GM18517 (cell line): ENCODE measurements at regions not wholly inside any gene's neighbourhood (a gene's known extent, or its start where the extent isn't known, plus 50 kb on each side); places are given as distances from the start of the nearest gene placed in this dataset.
"Not testable (repeated sequence)": the region's sequence is repeated elsewhere in the genome, so short reads cannot be mapped to it uniquely, and the experiment has no call there.

ENCODE experiments used
- ATAC-seq: cut with Tn5 transposase; IDR thresholded peaks from one replicate; pipeline ENCODE4 v1.9.1; 2021; ENCODE audit warnings: mild to moderate bottlenecking, moderate library complexity; ENCODE audit not compliant: unreplicated experiment

- no peak for ATAC-seq
These were observed 161.5 kb downstream of the SOX3 start for GRCh38 chrX:140343226-140343868.

GRCh38 chrX:140342410-140342809 is 162.5 kb downstream of the SOX3 start:
- ATAC-seq = no peak

GRCh38 chrX:140337263-140337662 is 167.6 kb downstream of the SOX3 start:
- no peak for ATAC-seq

- ATAC-seq = no peak
These were observed 186.6 kb downstream of the SOX3 start for GRCh38 chrX:140318296-140318695.

DNA sequence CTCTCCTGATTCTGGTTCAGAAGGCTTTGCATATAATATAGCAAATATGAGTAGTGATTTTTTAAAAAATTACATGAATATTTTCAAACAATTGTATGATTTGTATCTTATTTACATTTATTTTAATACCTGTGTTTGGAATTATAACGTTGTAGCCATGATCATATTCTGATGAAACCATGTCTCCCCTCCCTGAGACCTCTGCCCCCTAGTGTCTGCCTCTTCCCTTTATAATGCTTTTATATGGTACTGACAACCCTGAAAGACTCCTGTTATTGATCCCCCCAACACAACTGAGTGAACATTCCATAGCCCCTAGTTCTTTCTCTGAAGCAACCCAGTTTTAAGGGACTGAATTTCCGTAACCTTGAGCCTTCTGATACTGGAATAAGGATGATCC is 187.4 kb downstream of the SOX3 start:
- no peak for ATAC-seq

DNA sequence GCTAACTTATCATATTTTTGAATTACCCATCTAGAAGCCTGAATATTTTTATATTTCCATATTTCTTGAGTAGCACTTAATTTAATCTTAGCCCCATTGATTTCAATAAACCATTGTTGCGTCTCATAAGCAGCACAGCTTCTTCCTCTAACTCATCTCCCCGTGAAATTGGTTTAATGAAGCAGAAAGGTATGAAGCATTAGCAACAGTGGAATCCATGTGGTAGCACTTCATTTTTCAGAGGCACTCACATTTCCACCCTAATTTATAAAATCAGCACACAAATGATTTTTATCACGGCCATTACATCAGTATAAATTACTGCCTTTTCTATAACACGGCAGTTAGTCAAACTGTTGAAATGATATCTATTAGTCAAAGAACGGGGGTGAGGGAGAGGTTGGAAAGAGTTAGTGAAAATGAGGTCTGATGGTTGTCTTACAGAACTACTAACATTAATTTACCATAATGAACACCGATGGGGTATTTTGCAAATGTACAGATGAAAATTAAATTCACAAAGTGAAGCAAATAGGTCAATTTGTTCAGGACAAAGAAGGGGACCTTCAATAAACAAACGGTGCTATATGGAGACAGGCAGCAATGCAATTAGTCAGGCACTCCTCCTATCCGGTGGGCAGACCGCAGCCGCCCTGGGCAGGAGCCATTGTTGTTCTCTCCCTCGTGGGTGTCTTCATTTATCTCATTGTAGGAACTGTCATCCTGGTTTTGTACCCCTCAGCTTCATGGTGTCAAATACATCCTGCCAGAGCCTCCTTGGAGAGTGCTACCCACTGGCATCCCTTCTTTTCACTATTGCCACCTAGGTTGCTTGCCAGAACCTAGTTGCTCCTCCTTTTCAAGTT is 205.7 kb downstream of the SOX3 start:
- ATAC-seq = no peak

GRCh38 chrX:140297273-140297672 is 207.6 kb downstream of the SOX3 start:
- no peak for ATAC-seq

DNA sequence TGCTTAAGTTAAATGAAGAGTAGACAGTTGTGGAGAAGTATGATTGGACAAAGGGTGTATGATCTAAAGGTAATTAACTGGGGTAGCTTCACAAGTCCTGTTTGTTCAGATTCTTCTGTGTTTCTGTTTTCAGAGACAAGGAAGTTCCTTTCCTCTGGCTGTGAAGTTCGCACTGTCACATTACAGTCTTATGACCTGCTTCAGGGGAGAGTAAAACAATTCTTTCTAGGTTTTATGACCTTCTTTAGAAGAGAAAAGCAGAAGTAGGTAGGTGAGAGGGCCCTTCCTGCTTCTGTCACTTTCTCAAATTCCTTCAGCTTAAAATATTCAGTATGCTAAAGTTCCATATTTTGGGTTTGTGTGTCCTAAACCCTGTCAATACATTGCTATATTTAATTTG is 211.9 kb downstream of the SOX3 start:
- no peak for ATAC-seq

GRCh38 chrX:140292188-140292587 is 212.7 kb downstream of the SOX3 start:
- ATAC-seq = no peak

GRCh38 chrX:140274811-140275525 is 229.9 kb downstream of the SOX3 start:
- ATAC-seq = no peak

DNA sequence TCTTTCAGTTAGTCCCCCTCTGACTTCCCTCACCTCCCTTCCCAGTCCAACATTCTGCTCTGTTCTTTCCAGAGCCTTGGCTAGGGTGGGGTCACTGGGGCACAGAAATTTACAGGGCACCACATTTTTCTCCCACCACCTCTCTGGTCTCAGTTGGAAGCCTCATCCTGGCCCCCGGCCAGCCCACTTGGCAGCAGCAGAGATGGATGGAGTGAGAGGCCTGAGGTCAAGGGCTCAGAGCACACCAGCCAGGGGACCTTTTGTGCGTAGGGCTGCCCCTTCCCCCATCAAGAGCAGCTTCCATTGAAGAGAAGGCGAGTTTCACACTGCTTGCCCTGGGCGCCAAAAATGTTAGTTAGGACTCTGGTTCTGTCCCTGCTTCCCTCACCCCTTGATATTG is 230.9 kb downstream of the SOX3 start:
- no peak for ATAC-seq

DNA sequence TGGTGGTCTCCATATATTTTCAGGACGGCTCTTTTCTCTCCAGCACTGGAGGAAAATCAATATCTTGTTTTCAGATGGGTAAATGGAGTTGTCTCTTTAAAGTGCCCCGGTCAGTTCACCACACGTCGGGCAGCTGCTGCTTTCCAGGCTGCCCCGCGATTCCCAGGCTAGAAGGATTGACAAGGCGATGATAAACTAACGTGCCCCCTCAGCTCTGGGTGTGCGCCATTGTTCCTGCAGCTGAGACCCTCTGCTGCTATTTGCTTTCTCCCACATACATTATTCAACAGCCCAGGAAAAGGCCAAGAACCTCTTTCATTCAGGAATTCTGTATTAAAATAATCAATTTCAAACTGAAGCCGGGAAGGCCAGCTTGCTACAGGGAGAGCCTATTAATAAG is 254.5 kb downstream of the SOX3 start:
- ATAC-seq = no peak

- ATAC-seq = no peak
These were observed 255.8 kb downstream of the SOX3 start for GRCh38 chrX:140249088-140249487.

GRCh38 chrX:140229191-140229590 is 263.9 kb upstream of the CXorf66 start:
- no peak for ATAC-seq

- ATAC-seq = not testable (repeated sequence)
These were observed 260.7 kb upstream of the CXorf66 start for GRCh38 chrX:140226037-140226436.

GRCh38 chrX:140215894-140216293 is 250.6 kb upstream of the CXorf66 start:
- ATAC-seq = not testable (repeated sequence)

- not testable (repeated sequence) for ATAC-seq
These were observed 249.2 kb upstream of the CXorf66 start for GRCh38 chrX:140214518-140214917.

- ATAC-seq = no peak
These were observed 241.3 kb upstream of the CXorf66 start for GRCh38 chrX:140206657-140207056.

GRCh38 chrX:140190441-140191108 is 225.3 kb upstream of the CXorf66 start:
- ATAC-seq = no peak

- no peak for ATAC-seq
These were observed 215.3 kb upstream of the CXorf66 start for GRCh38 chrX:140180585-140180984.

DNA sequence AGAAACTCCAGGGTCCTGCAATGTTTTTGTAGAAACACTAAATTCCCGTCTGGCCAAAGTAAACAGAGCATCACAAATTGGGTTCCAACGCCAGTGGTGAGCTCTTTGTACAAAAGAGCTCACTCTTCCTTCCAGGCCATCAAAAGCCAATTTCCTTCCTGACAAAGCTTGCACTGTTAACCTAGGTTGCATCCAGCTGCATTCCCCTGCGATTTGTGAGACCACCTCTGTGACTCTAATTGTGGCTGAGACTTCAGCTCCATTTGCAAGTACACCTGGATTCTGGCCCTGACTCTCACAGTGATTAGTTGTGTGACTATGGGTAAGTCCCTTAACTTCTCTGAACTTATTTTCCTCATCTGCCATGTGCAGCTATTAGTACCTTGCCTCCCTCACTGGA is 212.5 kb upstream of the CXorf66 start:
- no peak for ATAC-seq
